ENCODE measurements at regions not wholly inside any gene's neighbourhood (a gene's known extent, or its start where the extent isn't known, plus 50 kb on each side); places are given as distances from the start of the nearest gene placed in this dataset.

DNA sequence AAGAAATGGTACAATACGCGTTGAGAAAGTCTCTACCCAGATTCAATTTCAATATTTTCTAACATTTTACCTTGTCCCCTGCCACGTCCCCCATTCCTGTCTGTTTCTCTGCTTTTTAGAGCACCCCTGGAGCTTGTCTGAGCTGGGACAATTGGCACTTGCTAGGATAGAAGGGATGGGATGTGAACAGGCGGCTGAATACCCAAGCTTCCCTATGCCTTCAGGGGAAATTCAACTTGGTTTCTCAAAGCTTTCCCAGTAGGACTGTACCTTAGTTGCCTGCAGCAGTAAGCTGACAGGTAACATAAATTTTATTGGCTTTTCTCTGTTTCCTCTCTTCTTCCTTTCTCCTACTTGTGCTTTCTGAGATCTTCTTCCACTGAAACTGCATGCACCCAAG, 1663.3 kb downstream of the EFNB2 start:
- TF ChIP-seq, protein P1, sequence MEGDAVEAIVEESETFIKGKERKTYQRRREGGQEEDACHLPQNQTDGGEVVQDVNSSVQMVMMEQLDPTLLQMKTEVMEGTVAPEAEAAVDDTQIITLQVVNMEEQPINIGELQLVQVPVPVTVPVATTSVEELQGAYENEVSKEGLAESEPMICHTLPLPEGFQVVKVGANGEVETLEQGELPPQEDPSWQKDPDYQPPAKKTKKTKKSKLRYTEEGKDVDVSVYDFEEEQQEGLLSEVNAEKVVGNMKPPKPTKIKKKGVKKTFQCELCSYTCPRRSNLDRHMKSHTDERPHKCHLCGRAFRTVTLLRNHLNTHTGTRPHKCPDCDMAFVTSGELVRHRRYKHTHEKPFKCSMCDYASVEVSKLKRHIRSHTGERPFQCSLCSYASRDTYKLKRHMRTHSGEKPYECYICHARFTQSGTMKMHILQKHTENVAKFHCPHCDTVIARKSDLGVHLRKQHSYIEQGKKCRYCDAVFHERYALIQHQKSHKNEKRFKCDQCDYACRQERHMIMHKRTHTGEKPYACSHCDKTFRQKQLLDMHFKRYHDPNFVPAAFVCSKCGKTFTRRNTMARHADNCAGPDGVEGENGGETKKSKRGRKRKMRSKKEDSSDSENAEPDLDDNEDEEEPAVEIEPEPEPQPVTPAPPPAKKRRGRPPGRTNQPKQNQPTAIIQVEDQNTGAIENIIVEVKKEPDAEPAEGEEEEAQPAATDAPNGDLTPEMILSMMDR (IDR thresholded peaks at IDR 0.05; ENCODE audit: low read depth, low read length) = no peak
- TF ChIP-seq POLR2A (IDR thresholded peaks at IDR 0.05; ENCODE audit: extremely low read depth, insufficient read length) = no peak

All from NB4 (cell line).